GM19324 (cell line): ENCODE measurements at regions not wholly inside any gene's neighbourhood (a gene's known extent, or its start where the extent isn't known, plus 50 kb on each side); places are given as distances from the start of the nearest gene placed in this dataset.
"Not testable (repeated sequence)": the region's sequence is repeated elsewhere in the genome, so short reads cannot be mapped to it uniquely, and the experiment has no call there.

Experiments used
- ATAC-seq: cut with Tn5 transposase; IDR thresholded peaks from one replicate; pipeline ENCODE4 v1.9.1; 2021; ENCODE audit warnings: mild to moderate bottlenecking, moderate library complexity; ENCODE audit not compliant: unreplicated experiment, low FRiP score

- no peak for ATAC-seq
These were observed 888.8 kb downstream of the CDH18 start for GRCh38 chr5:19099195-19099594.

- no peak for ATAC-seq
These were observed 883.1 kb downstream of the CDH18 start for GRCh38 chr5:19104948-19105347.

- ATAC-seq = no peak
These were observed 865.1 kb downstream of the CDH18 start for GRCh38 chr5:19122923-19123322.

GRCh38 chr5:19125956-19126713, 861.9 kb downstream of the CDH18 start:
- no peak for ATAC-seq

GRCh38 chr5:19140276-19140675, 847.7 kb downstream of the CDH18 start:
- ATAC-seq = no peak

GRCh38 chr5:19141937-19142524, 846.0 kb downstream of the CDH18 start:
- not testable (repeated sequence) for ATAC-seq

GRCh38 chr5:19142713-19143414, 845.1 kb downstream of the CDH18 start:
- ATAC-seq = not testable (repeated sequence)

- ATAC-seq = no peak
These were observed 844.1 kb downstream of the CDH18 start for GRCh38 chr5:19143935-19144334.

- no peak for ATAC-seq
These were observed 818.6 kb downstream of the CDH18 start for GRCh38 chr5:19169426-19169825.

GRCh38 chr5:19172926-19173470, 815.0 kb downstream of the CDH18 start:
- ATAC-seq = no peak

- ATAC-seq = no peak
These were observed 812.0 kb downstream of the CDH18 start for GRCh38 chr5:19175776-19176570.

GRCh38 chr5:19179571-19179970, 808.4 kb downstream of the CDH18 start:
- ATAC-seq = no peak

- ATAC-seq = no peak
These were observed 798.8 kb downstream of the CDH18 start for GRCh38 chr5:19189176-19189575.

GRCh38 chr5:19193631-19194030, 794.4 kb downstream of the CDH18 start:
- ATAC-seq = no peak

GRCh38 chr5:19196631-19197030, 791.4 kb downstream of the CDH18 start:
- ATAC-seq = no peak

GRCh38 chr5:19200251-19200650, 787.7 kb downstream of the CDH18 start:
- no peak for ATAC-seq

GRCh38 chr5:19208397-19208796, 779.6 kb downstream of the CDH18 start:
- ATAC-seq = no peak

GRCh38 chr5:19210886-19211285, 777.1 kb downstream of the CDH18 start:
- ATAC-seq = no peak

- ATAC-seq = no peak
These were observed 758.7 kb downstream of the CDH18 start for GRCh38 chr5:19229179-19229835.

GRCh38 chr5:19233573-19233972, 754.4 kb downstream of the CDH18 start:
- ATAC-seq = no peak
